HG03565 (cell line): ENCODE measurements at regions not wholly inside any gene's neighbourhood (a gene's known extent, or its start where the extent isn't known, plus 50 kb on each side); places are given as distances from the start of the nearest gene placed in this dataset.

ENCODE experiments used
- ATAC-seq: cut with Tn5 transposase; IDR thresholded peaks from one replicate; pipeline ENCODE4 v1.9.1; 2021; ENCODE audit warnings: mild to moderate bottlenecking, moderate library complexity; ENCODE audit not compliant: unreplicated experiment

- ATAC-seq, result no peak
Observed at GRCh38 chr15:36313736-36314280, 265.6 kb upstream of the CDIN1 start.

- no peak for ATAC-seq
Observed at GRCh38 chr15:36315649-36316048, 263.8 kb upstream of the CDIN1 start.

GRCh38 chr15:36323615-36324014, 255.8 kb upstream of the CDIN1 start:
- no peak for ATAC-seq

GRCh38 chr15:36325206-36325605, 254.2 kb upstream of the CDIN1 start:
- no peak for ATAC-seq

- ATAC-seq, result no peak
Observed at GRCh38 chr15:36329592-36329991, 249.8 kb upstream of the CDIN1 start.

- ATAC-seq, result no peak
Observed at GRCh38 chr15:36330598-36330997, 248.8 kb upstream of the CDIN1 start.

GRCh38 chr15:36331531-36332275, 247.7 kb upstream of the CDIN1 start:
- ATAC-seq, result no peak

- ATAC-seq, result no peak
Observed at GRCh38 chr15:36332301-36332700, 247.1 kb upstream of the CDIN1 start.

GRCh38 chr15:36332896-36333295, 246.5 kb upstream of the CDIN1 start:
- ATAC-seq, result no peak

- no peak for ATAC-seq
Observed at GRCh38 chr15:36334059-36334458, 245.4 kb upstream of the CDIN1 start.

GRCh38 chr15:36335224-36335623, 244.2 kb upstream of the CDIN1 start:
- no peak for ATAC-seq

- ATAC-seq, result no peak
Observed at GRCh38 chr15:36335659-36336058, 243.8 kb upstream of the CDIN1 start.

GRCh38 chr15:36344887-36345286, 234.5 kb upstream of the CDIN1 start:
- ATAC-seq, result no peak

GRCh38 chr15:36347272-36347858, 232.1 kb upstream of the CDIN1 start:
- ATAC-seq, result no peak

GRCh38 chr15:36356466-36356865, 223.0 kb upstream of the CDIN1 start:
- ATAC-seq, result no peak

- no peak for ATAC-seq
Observed at GRCh38 chr15:36356978-36357601, 222.3 kb upstream of the CDIN1 start.

- ATAC-seq, result no peak
Observed at GRCh38 chr15:36358094-36358493, 221.3 kb upstream of the CDIN1 start.

- ATAC-seq, result no peak
Observed at GRCh38 chr15:36358523-36358922, 220.9 kb upstream of the CDIN1 start.

GRCh38 chr15:36359286-36359685, 220.1 kb upstream of the CDIN1 start:
- ATAC-seq, result no peak

GRCh38 chr15:36361351-36361870, 218.0 kb upstream of the CDIN1 start:
- no peak for ATAC-seq

GRCh38 chr15:36362509-36362915, 216.9 kb upstream of the CDIN1 start:
- ATAC-seq, result no peak

- ATAC-seq, result no peak
Observed at GRCh38 chr15:36363335-36363734, 216.1 kb upstream of the CDIN1 start.
